ENCODE measurements at regions not wholly inside any gene's neighbourhood (a gene's known extent, or its start where the extent isn't known, plus 50 kb on each side); places are given as distances from the start of the nearest gene placed in this dataset.

GRCh38 chr6:14065350-14065749, 52.2 kb upstream of the CD83 start:
- no peak overlapping the region for H3K4me3 ChIP-seq (ENCODE audit: low read depth in 1 of 3, low read length in 3 of 3)
- 91% methylated on average over 1 of the region's 1 CpG for WGBS
- DNase-seq (ENCODE audit: low spot score): no peak
- H3K27ac ChIP-seq (ENCODE audit: low read depth in 1 of 2, low read length in 2 of 2): no peak overlapping the region
- H3K4me1 ChIP-seq (ENCODE audit: control insufficient read depth in 4 of 4, insufficient read depth in 4 of 4, low read length in 3 of 4): peaks cover 2 to 9% (median 2%) of the 10 kb centered on the region in 4 donors
- no peaks in the 10 kb centered on the region for H3K36me3 ChIP-seq (ENCODE audit: control insufficient read depth in 4 of 4, insufficient read depth in 3 of 4, low read depth in 1 of 4, low read length in 3 of 4)
- H3K27me3 ChIP-seq (ENCODE audit: control insufficient read depth in 4 of 4, insufficient read depth in 4 of 4, low read length in 3 of 4): no peaks in the 10 kb centered on the region
- TF ChIP-seq SP1 (IDR thresholded peaks at IDR 0.05) (no peak), RXRA (IDR thresholded peaks at IDR 0.05) (no peak), FOXA2 (IDR thresholded peaks at IDR 0.05) (no peak), JUND (IDR thresholded peaks at IDR 0.05) (no peak), EGR1 (IDR thresholded peaks at IDR 0.05; ENCODE audit: low read depth in 2 of 2) (no peak), RAD21 (IDR thresholded peaks at IDR 0.05) (no peak), HNF4G (IDR thresholded peaks at IDR 0.05) (no peak), YY1 (IDR thresholded peaks at IDR 0.05) (no peak), HNF4A (conservative IDR thresholded peaks at IDR 0.05) (no peak), TAF1 (conservative IDR thresholded peaks at IDR 0.05) (no peak), CTCF (IDR thresholded peaks at IDR 0.05; ENCODE audit: low read depth, low read length, missing input control) (no peak), GABPA (IDR thresholded peaks at IDR 0.05 in 1 of 2, conservative IDR thresholded peaks at IDR 0.05 in 1 of 2) (no peak), ZBTB33 (IDR thresholded peaks at IDR 0.05) (no peak), NR2F2 (IDR thresholded peaks at IDR 0.05) (no peak), ATF3 (IDR thresholded peaks at IDR 0.05) (no peak), FOXA1 (IDR thresholded peaks at IDR 0.05) (no peak)
- TF ChIP-seq, protein P1, sequence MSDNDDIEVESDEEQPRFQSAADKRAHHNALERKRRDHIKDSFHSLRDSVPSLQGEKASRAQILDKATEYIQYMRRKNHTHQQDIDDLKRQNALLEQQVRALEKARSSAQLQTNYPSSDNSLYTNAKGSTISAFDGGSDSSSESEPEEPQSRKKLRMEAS (IDR thresholded peaks at IDR 0.05): no peak
- TF ChIP-seq, protein P2, sequence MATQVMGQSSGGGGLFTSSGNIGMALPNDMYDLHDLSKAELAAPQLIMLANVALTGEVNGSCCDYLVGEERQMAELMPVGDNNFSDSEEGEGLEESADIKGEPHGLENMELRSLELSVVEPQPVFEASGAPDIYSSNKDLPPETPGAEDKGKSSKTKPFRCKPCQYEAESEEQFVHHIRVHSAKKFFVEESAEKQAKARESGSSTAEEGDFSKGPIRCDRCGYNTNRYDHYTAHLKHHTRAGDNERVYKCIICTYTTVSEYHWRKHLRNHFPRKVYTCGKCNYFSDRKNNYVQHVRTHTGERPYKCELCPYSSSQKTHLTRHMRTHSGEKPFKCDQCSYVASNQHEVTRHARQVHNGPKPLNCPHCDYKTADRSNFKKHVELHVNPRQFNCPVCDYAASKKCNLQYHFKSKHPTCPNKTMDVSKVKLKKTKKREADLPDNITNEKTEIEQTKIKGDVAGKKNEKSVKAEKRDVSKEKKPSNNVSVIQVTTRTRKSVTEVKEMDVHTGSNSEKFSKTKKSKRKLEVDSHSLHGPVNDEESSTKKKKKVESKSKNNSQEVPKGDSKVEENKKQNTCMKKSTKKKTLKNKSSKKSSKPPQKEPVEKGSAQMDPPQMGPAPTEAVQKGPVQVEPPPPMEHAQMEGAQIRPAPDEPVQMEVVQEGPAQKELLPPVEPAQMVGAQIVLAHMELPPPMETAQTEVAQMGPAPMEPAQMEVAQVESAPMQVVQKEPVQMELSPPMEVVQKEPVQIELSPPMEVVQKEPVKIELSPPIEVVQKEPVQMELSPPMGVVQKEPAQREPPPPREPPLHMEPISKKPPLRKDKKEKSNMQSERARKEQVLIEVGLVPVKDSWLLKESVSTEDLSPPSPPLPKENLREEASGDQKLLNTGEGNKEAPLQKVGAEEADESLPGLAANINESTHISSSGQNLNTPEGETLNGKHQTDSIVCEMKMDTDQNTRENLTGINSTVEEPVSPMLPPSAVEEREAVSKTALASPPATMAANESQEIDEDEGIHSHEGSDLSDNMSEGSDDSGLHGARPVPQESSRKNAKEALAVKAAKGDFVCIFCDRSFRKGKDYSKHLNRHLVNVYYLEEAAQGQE (IDR thresholded peaks at IDR 0.05): no peak
- H3K9ac ChIP-seq (ENCODE audit: low read depth in 1 of 2, low read length in 2 of 2): no peak overlapping the region
- no peaks in the 10 kb centered on the region for H3K9me3 ChIP-seq (ENCODE audit: control insufficient read depth in 4 of 4, low read length in 3 of 4)
